Superior temporal gyrus (tissue), 1 donor: ENCODE measurements at regions not wholly inside any gene's neighbourhood (a gene's known extent, or its start where the extent isn't known, plus 50 kb on each side); places are given as distances from the start of the nearest gene placed in this dataset.

Source experiments
- DNase-seq: peaks from one replicate; pipeline ENCODE4 v3.0.0-alpha.2; 2016; ENCODE audit errors: extremely low spot score

GRCh38 chr7:46494441-46494840 lies 573.4 kb upstream of the IGFBP3 start:
- DNase-seq = no peak

GRCh38 chr7:46494028-46494427 lies 573.0 kb upstream of the IGFBP3 start:
- no peak for DNase-seq

GRCh38 chr7:46493196-46493595 lies 572.1 kb upstream of the IGFBP3 start:
- DNase-seq = no peak

GRCh38 chr7:46492466-46492865 lies 571.4 kb upstream of the IGFBP3 start:
- DNase-seq = no peak

GRCh38 chr7:46490406-46490805 lies 569.3 kb upstream of the IGFBP3 start:
- no peak for DNase-seq

GRCh38 chr7:46489106-46489505 lies 568.0 kb upstream of the IGFBP3 start:
- DNase-seq = no peak

GRCh38 chr7:46488607-46489006 lies 567.5 kb upstream of the IGFBP3 start:
- no peak for DNase-seq

- no peak for DNase-seq
Observed at GRCh38 chr7:46486256-46487206, 565.5 kb upstream of the IGFBP3 start.

- no peak for DNase-seq
Observed at GRCh38 chr7:46485481-46486065, 564.5 kb upstream of the IGFBP3 start.

GRCh38 chr7:46484906-46485305 lies 563.8 kb upstream of the IGFBP3 start:
- DNase-seq = no peak

- DNase-seq = no peak
Observed at GRCh38 chr7:46480619-46481018, 559.5 kb upstream of the IGFBP3 start.

- DNase-seq = no peak
Observed at GRCh38 chr7:46479680-46480079, 558.6 kb upstream of the IGFBP3 start.

- DNase-seq = no peak
Observed at GRCh38 chr7:46478046-46478445, 557.0 kb upstream of the IGFBP3 start.

- DNase-seq = no peak
Observed at GRCh38 chr7:46468753-46469356, 547.8 kb upstream of the IGFBP3 start.

GRCh38 chr7:46463170-46463569 lies 542.1 kb upstream of the IGFBP3 start:
- DNase-seq = no peak

GRCh38 chr7:46461334-46461777 lies 540.3 kb upstream of the IGFBP3 start:
- DNase-seq = no peak

GRCh38 chr7:46459942-46460341 lies 538.9 kb upstream of the IGFBP3 start:
- no peak for DNase-seq

- no peak for DNase-seq
Observed at GRCh38 chr7:46454816-46455215, 533.7 kb upstream of the IGFBP3 start.

- no peak for DNase-seq
Observed at GRCh38 chr7:46452561-46453135, 531.6 kb upstream of the IGFBP3 start.

- DNase-seq = no peak
Observed at GRCh38 chr7:46451846-46452245, 530.8 kb upstream of the IGFBP3 start.

GRCh38 chr7:46450886-46451285 lies 529.8 kb upstream of the IGFBP3 start:
- DNase-seq = no peak

- DNase-seq = no peak
Observed at GRCh38 chr7:46450425-46450824, 529.4 kb upstream of the IGFBP3 start.
